ENCODE measurements at regions not wholly inside any gene's neighbourhood (a gene's known extent, or its start where the extent isn't known, plus 50 kb on each side); places are given as distances from the start of the nearest gene placed in this dataset.

DNA sequence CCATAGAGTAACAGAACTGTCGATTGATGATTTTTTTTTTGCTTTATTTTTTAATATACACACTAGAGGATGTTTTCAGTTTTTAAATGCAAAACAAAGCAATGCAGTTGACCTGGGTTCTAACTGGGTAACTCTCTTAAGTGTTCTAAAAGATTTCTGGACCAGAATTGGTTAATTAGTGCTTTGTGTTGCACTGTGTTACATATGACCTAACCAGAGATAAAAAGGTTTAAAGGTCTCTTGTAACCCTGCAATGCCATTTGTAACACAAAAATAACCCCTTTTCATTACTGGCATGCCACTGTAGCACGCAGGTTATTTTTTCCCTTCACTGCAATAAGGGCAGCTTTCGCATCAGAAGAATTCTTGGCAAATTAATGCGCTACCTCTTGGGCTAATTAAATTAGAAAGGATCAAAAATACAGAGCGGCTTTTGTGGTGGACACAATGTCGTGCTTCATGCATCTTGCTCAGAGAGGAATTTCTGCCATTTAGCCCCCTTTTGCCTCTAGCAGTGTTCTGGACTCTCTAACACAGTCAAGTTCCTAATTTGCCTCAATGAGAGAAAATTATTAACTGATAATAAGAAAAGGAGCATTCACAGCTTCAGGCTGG is 250.8 kb upstream of the ZEB2 start:
- no peak for TF ChIP-seq POLR2A (IDR thresholded peaks at IDR 0.05)
- TF ChIP-seq CTCF (IDR thresholded peaks at IDR 0.05) = no peak

Data from testis (tissue), 2 donors.